ENCODE measurements at regions not wholly inside any gene's neighbourhood (a gene's known extent, or its start where the extent isn't known, plus 50 kb on each side); places are given as distances from the start of the nearest gene placed in this dataset.

GRCh38 chr14:51481643-51482042 lies 170.1 kb upstream of the FRMD6 start:
- TF ChIP-seq POLR2A (IDR thresholded peaks at IDR 0.05) = no peak
- TF ChIP-seq, protein P1, sequence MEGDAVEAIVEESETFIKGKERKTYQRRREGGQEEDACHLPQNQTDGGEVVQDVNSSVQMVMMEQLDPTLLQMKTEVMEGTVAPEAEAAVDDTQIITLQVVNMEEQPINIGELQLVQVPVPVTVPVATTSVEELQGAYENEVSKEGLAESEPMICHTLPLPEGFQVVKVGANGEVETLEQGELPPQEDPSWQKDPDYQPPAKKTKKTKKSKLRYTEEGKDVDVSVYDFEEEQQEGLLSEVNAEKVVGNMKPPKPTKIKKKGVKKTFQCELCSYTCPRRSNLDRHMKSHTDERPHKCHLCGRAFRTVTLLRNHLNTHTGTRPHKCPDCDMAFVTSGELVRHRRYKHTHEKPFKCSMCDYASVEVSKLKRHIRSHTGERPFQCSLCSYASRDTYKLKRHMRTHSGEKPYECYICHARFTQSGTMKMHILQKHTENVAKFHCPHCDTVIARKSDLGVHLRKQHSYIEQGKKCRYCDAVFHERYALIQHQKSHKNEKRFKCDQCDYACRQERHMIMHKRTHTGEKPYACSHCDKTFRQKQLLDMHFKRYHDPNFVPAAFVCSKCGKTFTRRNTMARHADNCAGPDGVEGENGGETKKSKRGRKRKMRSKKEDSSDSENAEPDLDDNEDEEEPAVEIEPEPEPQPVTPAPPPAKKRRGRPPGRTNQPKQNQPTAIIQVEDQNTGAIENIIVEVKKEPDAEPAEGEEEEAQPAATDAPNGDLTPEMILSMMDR (IDR thresholded peaks at IDR 0.05 in 4 of 5, conservative IDR thresholded peaks at IDR 0.05 in 1 of 5) = no peak

Measured in gastrocnemius medialis (tissue), 4 donors.